ENCODE measurements at regions not wholly inside any gene's neighbourhood (a gene's known extent, or its start where the extent isn't known, plus 50 kb on each side); places are given as distances from the start of the nearest gene placed in this dataset.

GRCh38 chr17:72005332-72006163, 115.3 kb upstream of the SOX9 start:
- Histone ChIP-seq H3K27ac (replicated peaks) (no peak overlapping the region), H3K4me3 (replicated peaks; ENCODE audit: insufficient read depth, low read length) (no peak overlapping the region), H3K27me3 (ENCODE audit: insufficient read depth, poor library complexity, severe bottlenecking) (no peaks in the 10 kb centered on the region)
- TF ChIP-seq GABPA (IDR thresholded peaks at IDR 0.05; ENCODE audit: low read depth): no peak
- TF ChIP-seq, protein P1, sequence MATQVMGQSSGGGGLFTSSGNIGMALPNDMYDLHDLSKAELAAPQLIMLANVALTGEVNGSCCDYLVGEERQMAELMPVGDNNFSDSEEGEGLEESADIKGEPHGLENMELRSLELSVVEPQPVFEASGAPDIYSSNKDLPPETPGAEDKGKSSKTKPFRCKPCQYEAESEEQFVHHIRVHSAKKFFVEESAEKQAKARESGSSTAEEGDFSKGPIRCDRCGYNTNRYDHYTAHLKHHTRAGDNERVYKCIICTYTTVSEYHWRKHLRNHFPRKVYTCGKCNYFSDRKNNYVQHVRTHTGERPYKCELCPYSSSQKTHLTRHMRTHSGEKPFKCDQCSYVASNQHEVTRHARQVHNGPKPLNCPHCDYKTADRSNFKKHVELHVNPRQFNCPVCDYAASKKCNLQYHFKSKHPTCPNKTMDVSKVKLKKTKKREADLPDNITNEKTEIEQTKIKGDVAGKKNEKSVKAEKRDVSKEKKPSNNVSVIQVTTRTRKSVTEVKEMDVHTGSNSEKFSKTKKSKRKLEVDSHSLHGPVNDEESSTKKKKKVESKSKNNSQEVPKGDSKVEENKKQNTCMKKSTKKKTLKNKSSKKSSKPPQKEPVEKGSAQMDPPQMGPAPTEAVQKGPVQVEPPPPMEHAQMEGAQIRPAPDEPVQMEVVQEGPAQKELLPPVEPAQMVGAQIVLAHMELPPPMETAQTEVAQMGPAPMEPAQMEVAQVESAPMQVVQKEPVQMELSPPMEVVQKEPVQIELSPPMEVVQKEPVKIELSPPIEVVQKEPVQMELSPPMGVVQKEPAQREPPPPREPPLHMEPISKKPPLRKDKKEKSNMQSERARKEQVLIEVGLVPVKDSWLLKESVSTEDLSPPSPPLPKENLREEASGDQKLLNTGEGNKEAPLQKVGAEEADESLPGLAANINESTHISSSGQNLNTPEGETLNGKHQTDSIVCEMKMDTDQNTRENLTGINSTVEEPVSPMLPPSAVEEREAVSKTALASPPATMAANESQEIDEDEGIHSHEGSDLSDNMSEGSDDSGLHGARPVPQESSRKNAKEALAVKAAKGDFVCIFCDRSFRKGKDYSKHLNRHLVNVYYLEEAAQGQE (IDR thresholded peaks at IDR 0.05; ENCODE audit: insufficient replicate concordance, low read depth): no peak
- TF ChIP-seq, protein P2, sequence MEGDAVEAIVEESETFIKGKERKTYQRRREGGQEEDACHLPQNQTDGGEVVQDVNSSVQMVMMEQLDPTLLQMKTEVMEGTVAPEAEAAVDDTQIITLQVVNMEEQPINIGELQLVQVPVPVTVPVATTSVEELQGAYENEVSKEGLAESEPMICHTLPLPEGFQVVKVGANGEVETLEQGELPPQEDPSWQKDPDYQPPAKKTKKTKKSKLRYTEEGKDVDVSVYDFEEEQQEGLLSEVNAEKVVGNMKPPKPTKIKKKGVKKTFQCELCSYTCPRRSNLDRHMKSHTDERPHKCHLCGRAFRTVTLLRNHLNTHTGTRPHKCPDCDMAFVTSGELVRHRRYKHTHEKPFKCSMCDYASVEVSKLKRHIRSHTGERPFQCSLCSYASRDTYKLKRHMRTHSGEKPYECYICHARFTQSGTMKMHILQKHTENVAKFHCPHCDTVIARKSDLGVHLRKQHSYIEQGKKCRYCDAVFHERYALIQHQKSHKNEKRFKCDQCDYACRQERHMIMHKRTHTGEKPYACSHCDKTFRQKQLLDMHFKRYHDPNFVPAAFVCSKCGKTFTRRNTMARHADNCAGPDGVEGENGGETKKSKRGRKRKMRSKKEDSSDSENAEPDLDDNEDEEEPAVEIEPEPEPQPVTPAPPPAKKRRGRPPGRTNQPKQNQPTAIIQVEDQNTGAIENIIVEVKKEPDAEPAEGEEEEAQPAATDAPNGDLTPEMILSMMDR (IDR thresholded peaks at IDR 0.05; ENCODE audit: insufficient read depth, low read length): no peak
- TF ChIP-seq SPI1 (IDR thresholded peaks at IDR 0.05; ENCODE audit: borderline replicate concordance, low read depth): no peak
- no peak for TF ChIP-seq POLR2AphosphoS5 (IDR thresholded peaks at IDR 0.05; ENCODE audit: low read depth)
- no peak for DNase-seq (ENCODE audit: low read depth in 1 of 2, low spot score in 1 of 2)

DNA sequence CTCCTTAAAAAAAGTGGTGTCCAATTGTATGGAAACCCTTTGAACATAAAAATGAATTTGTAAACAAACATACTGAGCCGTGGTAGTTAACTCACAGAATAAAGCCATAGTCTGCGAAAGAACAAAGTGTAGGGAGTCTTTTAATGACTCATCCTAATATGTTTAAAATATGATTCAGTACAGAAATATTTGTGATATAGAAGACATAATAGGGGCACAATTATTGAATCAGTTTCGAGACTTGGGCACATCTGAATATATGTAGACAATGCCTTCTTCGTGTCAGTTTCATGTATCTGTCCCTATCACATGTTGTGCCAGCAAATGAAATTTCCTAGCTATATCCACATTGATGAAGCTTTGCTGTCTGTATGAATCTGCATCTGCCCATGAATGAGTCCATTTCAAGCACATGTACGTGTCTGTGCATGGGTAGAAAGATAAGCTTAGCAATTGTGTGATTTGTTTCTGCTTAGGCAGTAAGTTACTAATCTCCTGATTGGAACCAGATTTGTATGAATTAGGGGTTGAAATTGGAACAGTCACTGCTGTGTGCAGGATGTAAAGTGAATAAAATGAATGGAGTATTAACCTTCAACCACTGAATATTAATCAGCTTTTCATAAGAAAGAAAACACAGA, 112.5 kb upstream of the SOX9 start:
- no peak for DNase-seq (ENCODE audit: low read depth in 1 of 2, low spot score in 1 of 2)
- TF ChIP-seq, protein P2 (IDR thresholded peaks at IDR 0.05; ENCODE audit: insufficient read depth, low read length): no peak
- TF ChIP-seq, protein P1 (IDR thresholded peaks at IDR 0.05; ENCODE audit: insufficient replicate concordance, low read depth): no peak
- TF ChIP-seq POLR2AphosphoS5 (IDR thresholded peaks at IDR 0.05; ENCODE audit: low read depth) (no peak), GABPA (IDR thresholded peaks at IDR 0.05; ENCODE audit: low read depth) (no peak), SPI1 (IDR thresholded peaks at IDR 0.05; ENCODE audit: borderline replicate concordance, low read depth) (no peak)

GRCh38 chr17:72011561-72011960, 109.3 kb upstream of the SOX9 start:
- Histone ChIP-seq H3K27me3 (ENCODE audit: insufficient read depth, poor library complexity, severe bottlenecking) (no peaks in the 10 kb centered on the region), H3K4me3 (replicated peaks; ENCODE audit: insufficient read depth, low read length) (no peak overlapping the region), H3K27ac (replicated peaks) (no peak overlapping the region)
- no peak for DNase-seq (ENCODE audit: low read depth in 1 of 2, low spot score in 1 of 2)
- TF ChIP-seq GABPA (IDR thresholded peaks at IDR 0.05; ENCODE audit: low read depth): no peak
- TF ChIP-seq, protein P1 (IDR thresholded peaks at IDR 0.05; ENCODE audit: insufficient replicate concordance, low read depth): no peak
- no peak for TF ChIP-seq POLR2AphosphoS5 (IDR thresholded peaks at IDR 0.05; ENCODE audit: low read depth)
- TF ChIP-seq, protein P2 (IDR thresholded peaks at IDR 0.05; ENCODE audit: insufficient read depth, low read length): no peak

More for the DNA sequence above, 112.5 kb upstream of the SOX9 start:
- no peaks in the 10 kb centered on the region for H3K27me3 ChIP-seq (ENCODE audit: insufficient read depth, poor library complexity, severe bottlenecking)
- no peak overlapping the region for H3K4me3 ChIP-seq (replicated peaks; ENCODE audit: insufficient read depth, low read length)
- H3K27ac ChIP-seq (replicated peaks): no peak overlapping the region

Data from HL-60 (cell line).